Mucosa of rectum (tissue), 2 donors: ENCODE measurements at regions not wholly inside any gene's neighbourhood (a gene's known extent, or its start where the extent isn't known, plus 50 kb on each side); places are given as distances from the start of the nearest gene placed in this dataset.

Experiments used
- H3K27ac ChIP-seq, 2 donors: one replicate each; pipeline ENCODE4 v1.7.0; 2013; ENCODE audit warnings: inconsistent platforms in 2 of 2, low read depth in 2 of 2, low read length in 2 of 2
- H3K27me3 ChIP-seq, 2 donors: one replicate each; pipeline ENCODE4 v1.7.0; 2013; ENCODE audit warnings: low read length in 2 of 2; ENCODE audit not compliant: control insufficient read depth in 2 of 2, insufficient read depth in 2 of 2
- H3K36me3 ChIP-seq, 2 donors: one replicate each; pipeline ENCODE4 v1.7.0; 2013; ENCODE audit warnings: low read length in 2 of 2; ENCODE audit not compliant: control insufficient read depth in 2 of 2, insufficient read depth in 2 of 2
- H3K4me1 ChIP-seq, 2 donors: one replicate each; pipeline ENCODE4 v1.7.0; 2013; ENCODE audit warnings: low read length in 2 of 2, mild to moderate bottlenecking in 1 of 2; ENCODE audit not compliant: control insufficient read depth in 2 of 2, insufficient read depth in 2 of 2
- H3K4me3 ChIP-seq, 2 donors: one replicate each; pipeline ENCODE4 v1.7.0; 2013; ENCODE audit warnings: low read length in 2 of 2
- H3K9ac ChIP-seq, 2 donors: one replicate each; pipeline ENCODE4 v1.7.0; 2013; ENCODE audit warnings: low read length in 2 of 2, low read depth in 1 of 2, mild to moderate bottlenecking in 1 of 2
- H3K9me3 ChIP-seq, 2 donors: one replicate each; pipeline ENCODE4 v1.7.0; 2013; ENCODE audit warnings: low read length in 2 of 2; ENCODE audit not compliant: control insufficient read depth in 2 of 2
- donor health status: healthy.
- donor health status: Normal muscosa, but diverticular disease.

GRCh38 chr2:142223309-142223708, 92.5 kb upstream of the LRP1B start:
- Histone ChIP-seq H3K4me1 (no peaks in the 10 kb centered on the region), H3K4me3 (no peak overlapping the region), H3K27me3 (no peaks in the 10 kb centered on the region), H3K9me3 (no peaks in the 10 kb centered on the region), H3K36me3 (no peaks in the 10 kb centered on the region), H3K9ac (no peak overlapping the region), H3K27ac (no peak overlapping the region)

GRCh38 chr2:142222715-142223114, 91.9 kb upstream of the LRP1B start:
- no peak overlapping the region for H3K4me3 ChIP-seq
- H3K27ac ChIP-seq: no peak overlapping the region
- no peaks in the 10 kb centered on the region for H3K27me3 ChIP-seq
- no peaks in the 10 kb centered on the region for H3K36me3 ChIP-seq
- no peaks in the 10 kb centered on the region for H3K4me1 ChIP-seq
- H3K9me3 ChIP-seq: no peaks in the 10 kb centered on the region
- H3K9ac ChIP-seq: no peak overlapping the region

- H3K9me3 ChIP-seq: no peaks in the 10 kb centered on the region
- no peak overlapping the region for H3K4me3 ChIP-seq
- no peak overlapping the region for H3K9ac ChIP-seq
- H3K27ac ChIP-seq: no peak overlapping the region
- no peaks in the 10 kb centered on the region for H3K27me3 ChIP-seq
- no peaks in the 10 kb centered on the region for H3K4me1 ChIP-seq
- H3K36me3 ChIP-seq: no peaks in the 10 kb centered on the region
Observed at GRCh38 chr2:142220901-142221300, 90.1 kb upstream of the LRP1B start.

- Histone ChIP-seq H3K4me3 (no peak overlapping the region), H3K27ac (no peak overlapping the region), H3K9ac (no peak overlapping the region), H3K27me3 (no peaks in the 10 kb centered on the region), H3K9me3 (no peaks in the 10 kb centered on the region), H3K4me1 (no peaks in the 10 kb centered on the region), H3K36me3 (no peaks in the 10 kb centered on the region)
Observed at GRCh38 chr2:142220239-142220638, 89.4 kb upstream of the LRP1B start.

- Histone ChIP-seq H3K36me3 (no peaks in the 10 kb centered on the region), H3K27ac (no peak overlapping the region), H3K9me3 (no peaks in the 10 kb centered on the region), H3K4me3 (no peak overlapping the region), H3K27me3 (no peaks in the 10 kb centered on the region), H3K9ac (no peak overlapping the region), H3K4me1 (no peaks in the 10 kb centered on the region)
Observed at GRCh38 chr2:142218471-142218870, 87.7 kb upstream of the LRP1B start.

GRCh38 chr2:142217804-142218203, 87.0 kb upstream of the LRP1B start:
- no peaks in the 10 kb centered on the region for H3K36me3 ChIP-seq
- H3K4me3 ChIP-seq: no peak overlapping the region
- H3K27me3 ChIP-seq: no peaks in the 10 kb centered on the region
- no peaks in the 10 kb centered on the region for H3K9me3 ChIP-seq
- H3K4me1 ChIP-seq: no peaks in the 10 kb centered on the region
- no peak overlapping the region for H3K27ac ChIP-seq
- no peak overlapping the region for H3K9ac ChIP-seq

GRCh38 chr2:142200062-142200461, 69.2 kb upstream of the LRP1B start:
- no peak overlapping the region for H3K27ac ChIP-seq
- no peaks in the 10 kb centered on the region for H3K36me3 ChIP-seq
- H3K4me1 ChIP-seq: no peaks in the 10 kb centered on the region
- no peak overlapping the region for H3K9ac ChIP-seq
- no peaks in the 10 kb centered on the region for H3K9me3 ChIP-seq
- H3K4me3 ChIP-seq: no peak overlapping the region
- no peaks in the 10 kb centered on the region for H3K27me3 ChIP-seq

GRCh38 chr2:142199073-142199472, 68.3 kb upstream of the LRP1B start:
- Histone ChIP-seq H3K36me3 (no peaks in the 10 kb centered on the region), H3K27ac (no peak overlapping the region), H3K9ac (no peak overlapping the region), H3K27me3 (no peaks in the 10 kb centered on the region), H3K4me3 (no peak overlapping the region), H3K9me3 (no peaks in the 10 kb centered on the region), H3K4me1 (no peaks in the 10 kb centered on the region)

GRCh38 chr2:142190805-142191204, 60.0 kb upstream of the LRP1B start:
- no peak overlapping the region for H3K27ac ChIP-seq
- H3K4me3 ChIP-seq: no peak overlapping the region
- H3K9ac ChIP-seq: no peak overlapping the region
- no peaks in the 10 kb centered on the region for H3K36me3 ChIP-seq
- no peaks in the 10 kb centered on the region for H3K4me1 ChIP-seq
- no peaks in the 10 kb centered on the region for H3K9me3 ChIP-seq
- no peaks in the 10 kb centered on the region for H3K27me3 ChIP-seq

- Histone ChIP-seq H3K4me3 (no peak overlapping the region), H3K27me3 (no peaks in the 10 kb centered on the region), H3K27ac (no peak overlapping the region), H3K9ac (no peak overlapping the region), H3K4me1 (no peaks in the 10 kb centered on the region), H3K36me3 (no peaks in the 10 kb centered on the region), H3K9me3 (no peaks in the 10 kb centered on the region)
Observed at GRCh38 chr2:142189501-142189900, 58.7 kb upstream of the LRP1B start.

GRCh38 chr2:142188562-142188961, 57.7 kb upstream of the LRP1B start:
- Histone ChIP-seq H3K4me3 (no peak overlapping the region), H3K4me1 (no peaks in the 10 kb centered on the region), H3K9ac (no peak overlapping the region), H3K27me3 (no peaks in the 10 kb centered on the region), H3K27ac (no peak overlapping the region), H3K9me3 (no peaks in the 10 kb centered on the region), H3K36me3 (no peaks in the 10 kb centered on the region)
